CD1c-positive myeloid dendritic cell (primary cell): ENCODE measurements at regions not wholly inside any gene's neighbourhood (a gene's known extent, or its start where the extent isn't known, plus 50 kb on each side); places are given as distances from the start of the nearest gene placed in this dataset.
"Not testable (repeated sequence)": the region's sequence is repeated elsewhere in the genome, so short reads cannot be mapped to it uniquely, and the experiment has no call there.

Experiments used
- DNase-seq: peaks from one replicate; pipeline ENCODE4 v3.0.0-alpha.2; 2016; ENCODE audit errors: extremely low spot score

DNA sequence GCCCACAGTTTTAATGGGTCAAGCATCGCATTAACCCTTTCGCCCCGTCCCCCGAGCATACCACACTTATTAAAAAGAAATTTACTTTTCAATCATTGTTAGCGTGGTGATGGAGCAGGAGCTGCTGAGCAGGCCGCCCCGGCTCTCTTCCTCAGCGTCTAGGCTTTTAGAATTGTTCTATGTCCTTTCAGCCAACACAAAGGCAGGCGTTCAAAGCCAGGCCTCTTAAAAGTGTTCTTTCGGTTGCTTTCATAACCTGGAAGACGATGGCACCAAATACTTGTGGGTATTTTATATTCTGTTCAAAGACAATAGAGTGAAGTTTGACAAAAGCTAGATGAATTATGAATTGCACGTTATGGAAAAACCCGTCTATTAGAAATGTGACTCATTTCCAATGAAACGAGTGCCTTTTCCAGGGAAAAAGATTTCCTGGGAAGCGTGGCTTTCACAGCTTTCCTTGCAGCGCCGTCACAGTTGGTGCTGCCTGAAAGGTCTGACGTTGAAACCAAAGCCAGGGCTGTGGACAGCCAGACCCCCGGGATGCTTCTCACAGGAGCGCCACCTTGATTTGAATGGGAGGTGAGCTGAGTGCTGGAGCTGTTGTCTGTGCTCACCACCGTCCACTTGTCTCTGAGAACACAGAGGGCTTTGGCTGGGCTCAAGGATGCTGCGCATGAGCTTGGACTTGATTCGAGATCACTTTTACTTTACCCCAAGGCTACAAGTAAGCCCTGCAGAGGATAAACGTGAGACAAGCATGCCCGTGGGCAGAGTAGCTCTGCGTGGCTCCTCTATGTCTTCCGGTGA, 78.8 kb downstream of the SOX1 start:
- DNase-seq: no peak

- DNase-seq: no peak
Measured at GRCh38 chr13:112150352-112150751, 83.4 kb downstream of the SOX1 start.

DNA sequence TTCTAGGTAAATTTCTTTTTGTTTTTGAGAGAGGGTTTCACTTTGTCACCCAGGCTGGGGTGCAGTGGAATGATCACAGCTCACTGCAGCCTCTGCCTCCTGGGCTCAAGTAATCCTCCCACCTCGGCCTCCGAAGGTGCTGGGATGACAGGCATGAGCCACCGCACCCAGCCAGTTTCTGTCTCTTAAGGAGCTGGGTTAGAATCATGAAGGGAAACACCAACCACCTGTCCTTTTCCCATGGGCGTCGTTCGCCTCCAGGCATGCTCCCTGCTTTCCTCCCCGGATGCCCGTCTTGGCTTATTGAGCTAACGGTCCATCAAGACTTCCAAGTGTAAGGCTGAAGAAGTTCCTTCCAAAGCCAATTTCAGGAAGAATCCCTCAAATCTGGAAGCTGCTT, 85.9 kb downstream of the SOX1 start:
- no peak for DNase-seq

DNA sequence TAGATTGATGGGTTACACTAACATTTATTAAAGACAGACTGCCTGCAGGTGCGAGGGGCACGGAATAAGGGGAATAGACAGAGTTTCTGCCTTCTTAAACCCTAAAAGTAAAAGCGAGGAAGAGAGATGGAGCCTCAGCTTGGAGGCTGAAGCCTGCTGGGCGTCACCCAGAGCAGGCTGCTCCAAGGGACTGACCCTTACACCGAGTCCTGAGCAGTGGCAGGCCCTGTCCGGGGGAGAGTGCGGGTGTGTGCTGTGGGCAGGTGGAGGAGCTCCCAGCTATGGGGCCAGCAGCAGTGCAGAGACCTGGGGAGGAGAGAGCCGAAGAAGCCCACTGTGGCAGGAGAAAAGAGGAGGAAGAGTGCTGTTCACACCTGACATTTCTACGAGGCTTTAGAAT, 86.4 kb downstream of the SOX1 start:
- DNase-seq: no peak

DNA sequence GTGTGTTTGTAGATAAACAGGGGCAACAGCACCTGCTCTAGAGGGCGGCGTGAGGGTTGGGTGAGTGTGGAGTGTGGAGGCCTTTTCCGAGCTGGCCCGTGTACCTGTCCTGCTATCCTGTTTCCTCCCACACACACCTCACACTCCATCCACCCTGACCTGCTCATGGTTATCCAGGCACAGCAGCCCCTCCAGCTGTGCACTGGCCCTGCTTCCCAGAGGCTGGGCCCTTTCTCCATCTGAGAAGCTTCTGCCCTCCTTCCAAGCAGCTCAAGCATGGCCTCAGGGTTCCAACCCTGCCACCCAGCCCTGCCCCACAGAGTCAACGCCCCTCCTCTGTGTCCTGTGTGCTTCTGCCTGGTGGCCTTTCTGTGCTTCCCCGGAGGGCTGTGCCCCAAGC, 86.9 kb downstream of the SOX1 start:
- DNase-seq: no peak

GRCh38 chr13:112154301-112155060, 87.5 kb downstream of the SOX1 start:
- no peak for DNase-seq

- no peak for DNase-seq
Measured at GRCh38 chr13:112158961-112159360, 92.0 kb downstream of the SOX1 start.

DNA sequence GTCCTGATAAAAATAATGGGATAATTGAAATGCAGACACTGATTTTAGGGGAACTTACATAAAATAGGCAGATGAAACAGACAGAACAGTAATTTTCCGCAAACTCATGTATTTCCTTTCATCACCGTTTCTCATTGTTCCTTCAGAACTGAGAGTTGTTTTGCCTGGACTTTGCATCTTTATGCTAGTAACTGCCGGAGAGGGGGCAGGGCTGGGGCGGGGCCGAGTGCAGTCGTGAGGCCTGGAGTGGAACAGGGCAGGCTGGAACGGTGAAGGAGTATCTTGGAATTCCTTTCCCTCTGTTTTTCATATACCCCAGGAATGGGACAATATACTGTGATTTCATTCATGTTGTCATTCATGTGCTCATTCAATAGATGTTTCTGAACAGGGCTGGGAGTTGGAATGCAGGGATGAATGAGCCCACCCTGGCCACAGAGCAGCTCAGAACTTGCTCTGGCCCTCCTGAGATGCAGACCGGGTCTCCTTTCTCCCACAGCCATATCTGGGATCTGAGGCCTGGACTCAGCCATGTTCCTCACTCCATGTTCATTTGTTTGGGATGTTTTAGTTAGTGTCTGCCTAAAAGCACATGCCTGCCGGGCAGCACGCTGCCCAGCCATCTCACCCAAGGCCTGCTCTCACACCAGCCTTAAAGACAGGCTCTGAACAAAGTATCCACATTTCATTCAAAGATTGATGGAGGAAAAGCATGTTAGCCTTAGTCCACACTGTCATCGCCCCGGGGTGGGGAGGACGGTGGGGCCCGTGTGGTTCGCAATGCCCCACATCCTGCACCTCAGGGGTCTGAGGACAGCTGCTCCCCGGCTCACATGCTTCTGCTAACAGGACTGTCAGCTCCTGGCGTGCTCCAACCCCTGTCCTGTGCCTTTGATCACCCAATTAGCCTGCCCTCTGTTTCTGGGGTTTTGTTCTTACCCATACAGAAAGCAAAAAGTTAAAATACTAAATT, 92.9 kb downstream of the SOX1 start:
- no peak for DNase-seq

DNA sequence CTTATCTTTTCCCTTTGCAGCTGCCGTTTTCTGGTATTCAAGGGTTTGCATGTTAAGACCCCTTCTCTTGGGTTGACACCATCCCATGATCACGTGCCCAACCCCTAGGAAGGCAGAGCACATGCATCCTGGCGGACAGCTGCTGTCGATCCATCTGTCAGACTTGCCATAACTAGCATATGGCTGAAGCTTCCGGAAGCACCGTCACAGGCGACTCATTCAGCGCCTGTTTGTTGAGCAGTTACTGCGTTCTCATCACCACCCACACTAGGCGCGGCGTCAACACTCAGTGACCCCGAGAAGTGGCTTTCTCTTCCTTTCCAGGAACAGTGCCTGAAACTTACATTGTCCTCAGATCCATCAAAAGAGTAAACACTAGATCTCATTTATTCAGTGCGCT, 93.6 kb downstream of the SOX1 start:
- no peak for DNase-seq

GRCh38 chr13:112161521-112162301, 94.8 kb downstream of the SOX1 start:
- no peak for DNase-seq

- DNase-seq: not testable (repeated sequence)
Measured at GRCh38 chr13:112163691-112164660, 97.0 kb downstream of the SOX1 start.

DNA sequence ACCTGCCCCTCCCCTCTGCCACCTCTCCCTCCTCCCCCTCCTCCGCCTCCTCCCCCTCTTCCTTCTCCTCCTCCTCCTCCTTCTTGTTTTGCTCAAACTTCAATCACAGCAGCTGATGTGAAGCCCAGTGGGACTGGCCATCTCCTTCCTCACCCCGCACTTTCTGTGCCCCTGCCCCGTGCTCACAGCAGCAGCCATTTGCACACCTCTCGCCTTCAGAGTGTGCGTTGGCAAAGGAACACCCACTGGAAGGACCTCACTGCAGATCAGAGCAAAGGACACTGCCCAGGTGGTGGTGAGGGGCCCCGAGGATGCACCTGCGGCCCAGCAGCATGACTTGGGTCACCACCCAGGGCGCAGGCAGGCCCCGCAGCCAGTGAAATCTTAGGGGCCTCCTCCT, 98.8 kb downstream of the SOX1 start:
- DNase-seq: no peak

- no peak for DNase-seq
Measured at GRCh38 chr13:112168761-112169160, 101.8 kb downstream of the SOX1 start.

GRCh38 chr13:112169941-112170822, 103.2 kb downstream of the SOX1 start:
- no peak for DNase-seq

DNA sequence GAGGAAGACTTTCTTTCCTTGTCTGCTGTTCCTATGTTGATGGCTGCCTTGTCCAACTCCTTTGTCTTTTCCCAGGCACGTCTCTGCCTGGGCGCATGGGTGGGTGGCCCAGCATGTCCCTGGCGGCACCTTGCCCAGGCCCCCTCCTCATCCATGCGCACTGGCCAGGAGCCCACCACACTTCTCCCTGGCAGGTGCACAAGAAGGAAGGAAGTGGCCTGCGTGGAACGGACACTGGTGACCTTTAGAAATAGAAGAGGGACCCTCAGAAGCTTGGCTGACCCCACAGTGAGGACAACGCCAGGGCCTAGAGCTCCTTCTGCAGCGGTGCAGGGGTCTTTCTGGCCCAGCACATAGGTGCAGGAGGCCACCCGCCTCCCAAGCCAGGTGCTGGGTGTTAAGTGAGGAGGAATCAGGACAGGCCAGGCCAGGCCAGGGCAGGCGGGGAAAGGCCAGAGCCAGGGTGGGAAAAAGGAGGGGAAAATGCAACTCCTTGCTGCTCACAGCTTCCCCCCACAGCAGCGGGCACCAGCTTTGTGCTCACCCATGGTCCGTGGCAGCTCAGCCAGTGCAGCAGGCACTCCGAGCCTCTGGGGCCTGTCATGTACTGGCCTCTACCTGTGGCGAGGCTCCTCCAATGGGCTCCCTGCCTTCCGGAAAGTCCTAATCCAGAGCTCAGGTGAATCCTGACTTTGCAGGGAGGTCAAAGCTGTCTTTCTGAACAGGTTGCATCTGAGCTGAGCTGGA, 104.0 kb downstream of the SOX1 start:
- DNase-seq: no peak

GRCh38 chr13:112171570-112171965, 104.6 kb downstream of the SOX1 start:
- DNase-seq: no peak

DNA sequence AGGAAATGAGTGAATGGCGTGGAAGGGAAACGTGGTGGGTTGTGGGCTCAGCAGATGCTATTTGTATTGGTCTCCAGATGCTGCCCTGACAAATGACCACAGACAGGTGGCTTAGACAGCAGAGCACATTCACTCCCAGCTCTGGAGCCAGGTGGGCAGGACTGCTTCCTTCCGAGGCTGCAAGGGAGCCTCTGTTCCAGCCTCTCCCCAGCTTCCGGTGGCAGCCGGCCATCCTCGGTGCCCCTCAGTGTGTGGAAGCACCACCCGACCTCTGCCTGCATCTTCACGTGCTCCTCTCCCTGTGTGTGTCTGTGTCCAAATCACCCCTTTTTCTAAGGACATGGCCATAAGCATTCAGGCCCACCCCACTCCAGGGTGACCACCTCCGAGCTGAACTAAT, 105.1 kb downstream of the SOX1 start:
- DNase-seq: no peak

DNA sequence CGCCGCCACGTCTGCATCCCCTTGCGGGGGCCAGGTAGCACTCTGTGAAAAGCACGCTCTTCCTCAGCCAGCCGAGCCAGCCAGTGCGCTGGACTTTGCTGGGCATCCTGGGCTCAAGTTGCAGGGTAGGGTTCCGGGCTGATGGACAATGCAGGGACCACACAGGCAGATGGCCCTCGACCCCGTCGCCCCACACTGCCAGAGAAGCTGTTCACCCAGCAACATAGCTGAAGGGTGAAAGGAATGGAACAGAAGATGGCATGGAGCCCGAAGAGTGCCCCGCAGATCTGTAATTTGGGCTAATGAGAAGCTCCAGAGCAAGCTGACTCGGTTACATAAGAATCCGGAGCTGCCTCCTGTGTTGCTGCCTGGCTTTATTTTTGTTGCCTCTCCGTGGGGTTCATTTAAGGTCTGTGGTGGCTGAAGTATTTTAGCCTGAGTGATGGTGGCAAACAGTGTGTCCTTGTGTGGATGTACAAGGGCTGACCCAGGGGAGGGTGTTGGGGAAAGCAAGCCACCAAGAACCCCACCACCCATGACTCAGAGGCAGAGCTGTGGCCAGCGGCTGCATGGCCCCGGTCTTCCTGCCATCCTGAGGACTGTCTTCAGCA, 105.8 kb downstream of the SOX1 start:
- DNase-seq: no peak
